H1 (cell line): ENCODE measurements at regions not wholly inside any gene's neighbourhood (a gene's known extent, or its start where the extent isn't known, plus 50 kb on each side); places are given as distances from the start of the nearest gene placed in this dataset.
A peak's percentile ranks its signal among the peaks of the same experiment; 100 is the strongest.

Experiments used
- ASH2L ChIP-seq: fragments of 200-600, 300-600 bp; sonication (generic); IDR thresholded peaks from one replicate; pipeline ENCODE4 v1.7.1; 2017; ENCODE audit warnings: low read length
- CHD2 ChIP-seq: IDR thresholded peaks from 2 replicates; pipeline ENCODE4 v1.6.1; 2012; ENCODE audit warnings: low read length, improper control_type of control experiment
- EZH2 ChIP-seq: fragments of 200-600 bp; sonication (generic); IDR thresholded peaks from 2 replicates; pipeline ENCODE4 v1.7.1; 2012; ENCODE audit warnings: low read depth, mild to moderate bottlenecking, moderate library complexity, low read length, inconsistent platforms; ENCODE audit not compliant: severe bottlenecking
- JUND ChIP-seq: IDR thresholded peaks from 2 replicates; pipeline ENCODE4 v1.6.1; 2011; ENCODE audit warnings: mild to moderate bottlenecking, improper control_type of control experiment, low read length
- NANOG ChIP-seq: IDR thresholded peaks from 2 replicates; pipeline ENCODE4 v1.6.1; 2011; ENCODE audit warnings: low read length, low read depth, mild to moderate bottlenecking, inconsistent platforms; ENCODE audit not compliant: insufficient read depth, poor library complexity, severe bottlenecking
- PHF8 ChIP-seq: fragments of 200-600 bp; sonication (generic); conservative IDR thresholded peaks from 2 replicates; pipeline ENCODE4 v1.7.1; 2012; ENCODE audit warnings: low read depth, mild to moderate bottlenecking, inconsistent platforms, low read length, moderate library complexity
- SIN3A ChIP-seq, 2 experiments: IDR thresholded peaks in 1 of 2; conservative IDR thresholded peaks in 1 of 2; 2 replicates each; pipeline ENCODE4 v1.6.1; 2011 to 2012; ENCODE audit warnings: low read length in 2 of 2, improper control_type of control experiment in 1 of 2, low read depth in 1 of 2, mild to moderate bottlenecking in 1 of 2
- TCF12 ChIP-seq: IDR thresholded peaks from 2 replicates; pipeline ENCODE4 v1.6.1; 2011; ENCODE audit warnings: low read depth, mild to moderate bottlenecking, low read length
- TF ChIP-seq, protein P1 (sequence below): IDR thresholded peaks from 2 replicates; pipeline ENCODE4 v1.6.1; 2011; ENCODE audit warnings: low read depth, mild to moderate bottlenecking, low read length; ENCODE audit not compliant: insufficient read depth
- TF ChIP-seq, protein P2 (sequence below): fragments of 300-600 bp; sonication (generic); IDR thresholded peaks from 2 replicates; pipeline ENCODE4 v1.7.1; 2012; ENCODE audit warnings: low read length, moderate library complexity, mild to moderate bottlenecking, inconsistent platforms; ENCODE audit not compliant: insufficient replicate concordance

DNA sequence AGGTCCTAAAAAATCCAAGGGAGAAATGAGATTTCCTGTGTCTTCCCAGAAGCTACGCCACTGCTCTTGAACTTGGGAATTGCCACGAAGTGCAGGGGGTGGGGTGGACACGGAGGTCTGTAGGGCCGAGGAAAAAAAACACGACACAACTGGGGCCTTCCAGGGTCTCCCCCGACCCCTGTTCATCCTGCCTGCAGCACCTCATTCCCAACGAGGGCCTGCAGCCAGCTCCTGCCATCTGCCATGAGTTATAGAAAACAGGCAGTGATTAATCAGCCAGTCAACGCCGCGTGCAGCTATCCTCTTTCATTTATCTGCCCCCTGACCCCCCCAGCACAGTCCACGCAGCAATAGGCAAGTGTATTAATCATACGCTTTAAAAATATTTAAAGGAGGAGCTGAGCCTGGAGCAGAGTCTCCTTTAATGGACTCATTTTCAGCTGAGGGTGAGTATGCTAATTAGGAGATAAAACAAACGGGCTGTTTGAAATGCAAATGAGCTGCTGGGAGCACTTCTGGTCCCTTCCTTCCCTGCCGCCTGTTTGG lies 209.9 kb downstream of the TFCP2L1 start (continued):
- TF ChIP-seq, protein P1, sequence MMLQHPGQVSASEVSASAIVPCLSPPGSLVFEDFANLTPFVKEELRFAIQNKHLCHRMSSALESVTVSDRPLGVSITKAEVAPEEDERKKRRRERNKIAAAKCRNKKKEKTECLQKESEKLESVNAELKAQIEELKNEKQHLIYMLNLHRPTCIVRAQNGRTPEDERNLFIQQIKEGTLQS, result no peak
- TF ChIP-seq JUND (peak; percentile 61; the same call in 1 of the 2 replicates), CHD2 (peak; percentile 79), ASH2L (peak; percentile 49), TCF12 (peak; percentile 95; the same call in 1 of the 2 replicates), PHF8 (peak; percentile 27; the same call in 1 of the 2 replicates), EZH2 (peak; percentile 15), SIN3A (conservative IDR thresholded peaks at IDR 0.05 in 1 of 2, IDR thresholded peaks at IDR 0.05 in 1 of 2; ENCODE audit: low read depth in 1 of 2, low read length in 2 of 2) (peak; percentile 57 to 96; a peak in 2 of 4 replicates), NANOG (peak; percentile 69)
- TF ChIP-seq, protein P2, sequence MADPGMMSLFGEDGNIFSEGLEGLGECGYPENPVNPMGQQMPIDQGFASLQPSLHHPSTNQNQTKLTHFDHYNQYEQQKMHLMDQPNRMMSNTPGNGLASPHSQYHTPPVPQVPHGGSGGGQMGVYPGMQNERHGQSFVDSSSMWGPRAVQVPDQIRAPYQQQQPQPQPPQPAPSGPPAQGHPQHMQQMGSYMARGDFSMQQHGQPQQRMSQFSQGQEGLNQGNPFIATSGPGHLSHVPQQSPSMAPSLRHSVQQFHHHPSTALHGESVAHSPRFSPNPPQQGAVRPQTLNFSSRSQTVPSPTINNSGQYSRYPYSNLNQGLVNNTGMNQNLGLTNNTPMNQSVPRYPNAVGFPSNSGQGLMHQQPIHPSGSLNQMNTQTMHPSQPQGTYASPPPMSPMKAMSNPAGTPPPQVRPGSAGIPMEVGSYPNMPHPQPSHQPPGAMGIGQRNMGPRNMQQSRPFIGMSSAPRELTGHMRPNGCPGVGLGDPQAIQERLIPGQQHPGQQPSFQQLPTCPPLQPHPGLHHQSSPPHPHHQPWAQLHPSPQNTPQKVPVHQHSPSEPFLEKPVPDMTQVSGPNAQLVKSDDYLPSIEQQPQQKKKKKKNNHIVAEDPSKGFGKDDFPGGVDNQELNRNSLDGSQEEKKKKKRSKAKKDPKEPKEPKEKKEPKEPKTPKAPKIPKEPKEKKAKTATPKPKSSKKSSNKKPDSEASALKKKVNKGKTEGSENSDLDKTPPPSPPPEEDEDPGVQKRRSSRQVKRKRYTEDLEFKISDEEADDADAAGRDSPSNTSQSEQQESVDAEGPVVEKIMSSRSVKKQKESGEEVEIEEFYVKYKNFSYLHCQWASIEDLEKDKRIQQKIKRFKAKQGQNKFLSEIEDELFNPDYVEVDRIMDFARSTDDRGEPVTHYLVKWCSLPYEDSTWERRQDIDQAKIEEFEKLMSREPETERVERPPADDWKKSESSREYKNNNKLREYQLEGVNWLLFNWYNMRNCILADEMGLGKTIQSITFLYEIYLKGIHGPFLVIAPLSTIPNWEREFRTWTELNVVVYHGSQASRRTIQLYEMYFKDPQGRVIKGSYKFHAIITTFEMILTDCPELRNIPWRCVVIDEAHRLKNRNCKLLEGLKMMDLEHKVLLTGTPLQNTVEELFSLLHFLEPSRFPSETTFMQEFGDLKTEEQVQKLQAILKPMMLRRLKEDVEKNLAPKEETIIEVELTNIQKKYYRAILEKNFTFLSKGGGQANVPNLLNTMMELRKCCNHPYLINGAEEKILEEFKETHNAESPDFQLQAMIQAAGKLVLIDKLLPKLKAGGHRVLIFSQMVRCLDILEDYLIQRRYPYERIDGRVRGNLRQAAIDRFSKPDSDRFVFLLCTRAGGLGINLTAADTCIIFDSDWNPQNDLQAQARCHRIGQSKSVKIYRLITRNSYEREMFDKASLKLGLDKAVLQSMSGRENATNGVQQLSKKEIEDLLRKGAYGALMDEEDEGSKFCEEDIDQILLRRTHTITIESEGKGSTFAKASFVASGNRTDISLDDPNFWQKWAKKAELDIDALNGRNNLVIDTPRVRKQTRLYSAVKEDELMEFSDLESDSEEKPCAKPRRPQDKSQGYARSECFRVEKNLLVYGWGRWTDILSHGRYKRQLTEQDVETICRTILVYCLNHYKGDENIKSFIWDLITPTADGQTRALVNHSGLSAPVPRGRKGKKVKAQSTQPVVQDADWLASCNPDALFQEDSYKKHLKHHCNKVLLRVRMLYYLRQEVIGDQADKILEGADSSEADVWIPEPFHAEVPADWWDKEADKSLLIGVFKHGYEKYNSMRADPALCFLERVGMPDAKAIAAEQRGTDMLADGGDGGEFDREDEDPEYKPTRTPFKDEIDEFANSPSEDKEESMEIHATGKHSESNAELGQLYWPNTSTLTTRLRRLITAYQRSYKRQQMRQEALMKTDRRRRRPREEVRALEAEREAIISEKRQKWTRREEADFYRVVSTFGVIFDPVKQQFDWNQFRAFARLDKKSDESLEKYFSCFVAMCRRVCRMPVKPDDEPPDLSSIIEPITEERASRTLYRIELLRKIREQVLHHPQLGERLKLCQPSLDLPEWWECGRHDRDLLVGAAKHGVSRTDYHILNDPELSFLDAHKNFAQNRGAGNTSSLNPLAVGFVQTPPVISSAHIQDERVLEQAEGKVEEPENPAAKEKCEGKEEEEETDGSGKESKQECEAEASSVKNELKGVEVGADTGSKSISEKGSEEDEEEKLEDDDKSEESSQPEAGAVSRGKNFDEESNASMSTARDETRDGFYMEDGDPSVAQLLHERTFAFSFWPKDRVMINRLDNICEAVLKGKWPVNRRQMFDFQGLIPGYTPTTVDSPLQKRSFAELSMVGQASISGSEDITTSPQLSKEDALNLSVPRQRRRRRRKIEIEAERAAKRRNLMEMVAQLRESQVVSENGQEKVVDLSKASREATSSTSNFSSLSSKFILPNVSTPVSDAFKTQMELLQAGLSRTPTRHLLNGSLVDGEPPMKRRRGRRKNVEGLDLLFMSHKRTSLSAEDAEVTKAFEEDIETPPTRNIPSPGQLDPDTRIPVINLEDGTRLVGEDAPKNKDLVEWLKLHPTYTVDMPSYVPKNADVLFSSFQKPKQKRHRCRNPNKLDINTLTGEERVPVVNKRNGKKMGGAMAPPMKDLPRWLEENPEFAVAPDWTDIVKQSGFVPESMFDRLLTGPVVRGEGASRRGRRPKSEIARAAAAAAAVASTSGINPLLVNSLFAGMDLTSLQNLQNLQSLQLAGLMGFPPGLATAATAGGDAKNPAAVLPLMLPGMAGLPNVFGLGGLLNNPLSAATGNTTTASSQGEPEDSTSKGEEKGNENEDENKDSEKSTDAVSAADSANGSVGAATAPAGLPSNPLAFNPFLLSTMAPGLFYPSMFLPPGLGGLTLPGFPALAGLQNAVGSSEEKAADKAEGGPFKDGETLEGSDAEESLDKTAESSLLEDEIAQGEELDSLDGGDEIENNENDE, result peak; percentile 81
